HCT116 (cell line): ENCODE measurements at regions not wholly inside any gene's neighbourhood (a gene's known extent, or its start where the extent isn't known, plus 50 kb on each side); places are given as distances from the start of the nearest gene placed in this dataset.

ENCODE experiments used
- ATAC-seq: fragments of 200-7000 bp; cut with Tn5 transposase; 2 replicates; pipeline ENCODE4 v1.9.1; 2020; ENCODE audit warnings: mild to moderate bottlenecking, moderate library complexity
- BruUV-seq: library from RNA; stranded (reverse); fragments of 400-500 nt; replicated peaks from 2 replicates; lab custom pipeline; 2021; lab: Mats Ljungman, UMichigan
- CTCF ChIA-PET: fragments of 300-600 bp; sonication (Branson Sonifier 250); formaldehyde crosslinking; loops from one replicate; lab custom pipeline; 2021; ENCODE audit warnings: antibody characterized with exemption; lab: Charles Lee
- POLR2A ChIA-PET: fragments of 300-600, 350-600 bp; sonication (Branson Sonifier 250); formaldehyde crosslinking; loops from one replicate; lab custom pipeline; 2021; ENCODE audit warnings: antibody characterized with exemption; lab: Charles Lee
- RAD21 ChIA-PET, 2 experiments: fragments of 300-600 bp; sonication (Branson Sonifier 250); formaldehyde crosslinking; loops; one replicate each; lab custom pipeline; 2023; ENCODE audit warnings: low total read pairs in 2 of 2; ENCODE audit not compliant: uncharacterized antibody in 2 of 2, unreplicated experiment in 2 of 2, low non-redundant PET in 1 of 2; lab: Charles Lee
- DNase-seq: peaks from one replicate; pipeline ENCODE4 v3.0.0-alpha.2; 2010; ENCODE audit warnings: low read depth, low spot score
- H2AFZ ChIP-seq: fragments of 200-600 bp; shearing (Covaris generic), sonication (generic); 2 replicates; pipeline ENCODE4 v1.6.1; 2017; ENCODE audit warnings: low read depth, mixed run types, mixed read lengths, antibody characterized with exemption, low read length; ENCODE audit not compliant: poor library complexity, severe bottlenecking
- H3K27ac ChIP-seq: 2 replicates; pipeline ENCODE4 v1.5.1; 2012; ENCODE audit warnings: low read depth, low read length
- H3K27me3 ChIP-seq: fragments of 200-600 bp; sonication (generic); 2 replicates; pipeline ENCODE4 v1.6.1; 2016; ENCODE audit warnings: mixed run types, low read length, mixed read lengths; ENCODE audit not compliant: insufficient read depth
- H3K36me3 ChIP-seq, 2 experiments: fragments of 200-500 bp in 1 of 2; fragments of 200-600 bp in 1 of 2; sonication (Bioruptor generic) in 1 of 2; sonication (generic) in 1 of 2; 2 replicates each; pipeline versions ENCODE4 v1.5.1 to v1.6.1; 2014 to 2016; ENCODE audit warnings: low read length in 2 of 2, inconsistent platforms in 1 of 2, mixed read lengths in 1 of 2, mixed run types in 1 of 2; ENCODE audit not compliant: insufficient read depth in 2 of 2, control insufficient read depth in 1 of 2
- H3K4me1 ChIP-seq, 2 experiments: fragments of 200-600 bp in 1 of 2; sonication (generic) in 1 of 2; 2 replicates each; pipeline versions ENCODE4 v1.5.1 to v1.6.1; 2012 to 2017; ENCODE audit warnings: low read length in 2 of 2, inconsistent platforms in 1 of 2, mild to moderate bottlenecking in 1 of 2, mixed read lengths in 1 of 2, mixed run types in 1 of 2, moderate library complexity in 1 of 2; ENCODE audit not compliant: insufficient read depth in 2 of 2, control insufficient read depth in 1 of 2
- H3K4me2 ChIP-seq: fragments of 200-600 bp; sonication (generic); 2 replicates; pipeline ENCODE4 v1.6.1; 2017; ENCODE audit warnings: mixed run types, low read length, mixed read lengths
- H3K4me3 ChIP-seq, 2 experiments: fragments of 200-600 bp in 1 of 2; sonication (generic) in 1 of 2; replicated peaks in 1 of 2; 2 replicates each; pipeline ENCODE4 v1.5.1; 2011 to 2016; ENCODE audit warnings: low read length in 2 of 2, control low read depth in 1 of 2, low read depth in 1 of 2, mild to moderate bottlenecking in 1 of 2, mixed read lengths in 1 of 2, mixed run types in 1 of 2
- H3K79me2 ChIP-seq: fragments of 200-600 bp; sonication (generic); 2 replicates; pipeline ENCODE4 v1.6.1; 2017; ENCODE audit warnings: mild to moderate bottlenecking, mixed run types, low read length, moderate library complexity, mixed read lengths; ENCODE audit not compliant: insufficient read depth
- H3K9ac ChIP-seq: fragments of 200-600 bp; sonication (generic); 2 replicates; pipeline ENCODE4 v1.6.1; 2016; ENCODE audit warnings: low read length, mixed read lengths
- H3K9me2 ChIP-seq: fragments of 200-600 bp; sonication (generic), shearing (Covaris generic); 2 replicates; pipeline ENCODE4 v1.6.1; 2017; ENCODE audit warnings: mixed run types, mild to moderate bottlenecking, moderate library complexity; ENCODE audit not compliant: insufficient read depth
- H3K9me3 ChIP-seq, 2 experiments: fragments of 200-500 bp in 1 of 2; fragments of 200-600 bp in 1 of 2; sonication (Bioruptor generic) in 1 of 2; sonication (generic) in 1 of 2; 2 replicates each; pipeline ENCODE4 v1.6.1; 2014 to 2017; ENCODE audit warnings: low read length in 2 of 2, mixed read lengths in 2 of 2, inconsistent platforms in 1 of 2, low read depth in 1 of 2, mild to moderate bottlenecking in 1 of 2, mixed run types in 1 of 2, moderate library complexity in 1 of 2; ENCODE audit not compliant: control insufficient read depth in 1 of 2, insufficient read depth in 1 of 2
- H4K20me1 ChIP-seq: fragments of 200-600 bp; sonication (generic), shearing (Covaris generic); 2 replicates; pipeline ENCODE4 v1.6.1; 2017; ENCODE audit warnings: mixed run types, mild to moderate bottlenecking, moderate library complexity; ENCODE audit not compliant: insufficient read depth
- CBX3 ChIP-seq: IDR thresholded peaks from 2 replicates; pipeline ENCODE4 v1.6.1; 2012; ENCODE audit warnings: low read depth
- EGR1 ChIP-seq: IDR thresholded peaks from 2 replicates; pipeline ENCODE4 v1.6.1; 2012; ENCODE audit warnings: low read depth
- ELF1 ChIP-seq: IDR thresholded peaks from 2 replicates; pipeline ENCODE4 v1.6.1; 2012; ENCODE audit warnings: low read depth, borderline replicate concordance
- EZH2 ChIP-seq: fragments of 200-600 bp; sonication (generic); IDR thresholded peaks from 2 replicates; pipeline ENCODE4 v1.6.1; 2017; ENCODE audit warnings: antibody characterized with exemption, mixed run types
- EZH2phosphoT487 ChIP-seq: fragments of 200-600 bp; IDR thresholded peaks from 2 replicates; pipeline ENCODE4 v1.6.1; 2018; ENCODE audit warnings: antibody characterized with exemption, borderline replicate concordance
- FOSL1 ChIP-seq: IDR thresholded peaks from 2 replicates; pipeline ENCODE4 v1.6.1; 2012; ENCODE audit warnings: low read depth
- JUND ChIP-seq: IDR thresholded peaks from 2 replicates; pipeline ENCODE4 v1.6.1; 2012
- POLR2A ChIP-seq: IDR thresholded peaks from 2 replicates; pipeline ENCODE4 v1.7.0; 2011; ENCODE audit warnings: borderline replicate concordance; ENCODE audit not compliant: insufficient read depth, insufficient read length; ENCODE audit errors: extremely low read depth
- POLR2AphosphoS5 ChIP-seq: IDR thresholded peaks from 2 replicates; pipeline ENCODE4 v1.6.1; 2011; ENCODE audit warnings: mild to moderate bottlenecking, low read depth, low read length, moderate library complexity
- SIN3A ChIP-seq: IDR thresholded peaks from 2 replicates; pipeline ENCODE4 v1.6.1; 2012; ENCODE audit warnings: low read depth
- SP1 ChIP-seq: IDR thresholded peaks from 2 replicates; pipeline ENCODE4 v1.6.1; 2012; ENCODE audit warnings: low read depth
- TCF7L2 ChIP-seq: IDR thresholded peaks from 2 replicates; pipeline ENCODE4 v1.7.0; 2011; ENCODE audit warnings: borderline replicate concordance, inconsistent platforms; ENCODE audit not compliant: insufficient read depth, insufficient read length; ENCODE audit errors: extremely low read depth
- YY1 ChIP-seq: IDR thresholded peaks from 2 replicates; pipeline ENCODE4 v1.6.1; 2011; ENCODE audit warnings: low read length, low read depth, moderate library complexity, mild to moderate bottlenecking; ENCODE audit not compliant: insufficient replicate concordance; ENCODE audit errors: extremely low read depth
- ZNF274 ChIP-seq: fragments of 200-500 bp; sonication (Bioruptor generic); IDR thresholded peaks from 2 replicates; pipeline ENCODE4 v1.6.1; 2014; ENCODE audit warnings: mild to moderate bottlenecking, low read depth, low read length, inconsistent platforms
- intact Hi-C: fragments of 100-400 bp; cut with micrococcal nuclease; formaldehyde crosslinking; loops from 2 replicates; pipeline ENCODE4 v1.10.0; 2022
- TF ChIP-seq, protein P1 (sequence below): IDR thresholded peaks from 2 replicates; pipeline ENCODE4 v1.6.1; 2012; ENCODE audit warnings: low read depth
- TF ChIP-seq, protein P2 (sequence below): IDR thresholded peaks from 2 replicates; pipeline ENCODE4 v1.6.1; 2011; ENCODE audit warnings: mild to moderate bottlenecking, low read length, moderate library complexity; ENCODE audit not compliant: insufficient replicate concordance; ENCODE audit errors: extremely low read depth
- TF ChIP-seq, protein P3 (sequence below), 3 experiments: fragments of 200-600 bp in 1 of 3; sonication (generic) in 1 of 3; IDR thresholded peaks in 2 of 3; conservative IDR thresholded peaks in 1 of 3; 2 replicates each; pipeline ENCODE4 v1.5.1; 2012 to 2017; ENCODE audit warnings: low read depth in 2 of 3, low read length in 2 of 3, antibody characterized with exemption in 1 of 3, borderline replicate concordance in 1 of 3, control low read depth in 1 of 3, mild to moderate bottlenecking in 1 of 3, mixed read lengths in 1 of 3, mixed run types in 1 of 3, moderate library complexity in 1 of 3; ENCODE audit not compliant: insufficient read depth in 1 of 3

GRCh38 chr15:62697636-62698035, 344.9 kb upstream of the TPM1 start:
- RAD21 ChIA-PET: no interaction called here
- Histone ChIP-seq H3K9me2 (no peaks in the 10 kb centered on the region), H3K4me3 (no peak overlapping the region), H4K20me1 (no peaks in the 10 kb centered on the region)
- TF ChIP-seq EZH2phosphoT487 (no peak), ELF1 (no peak), YY1 (no peak), POLR2A (no peak), TCF7L2 (no peak), EGR1 (no peak), SP1 (no peak), POLR2AphosphoS5 (no peak), SIN3A (no peak), ZNF274 (no peak), EZH2 (no peak), JUND (no peak), CBX3 (no peak), FOSL1 (no peak)
- TF ChIP-seq, protein P1, sequence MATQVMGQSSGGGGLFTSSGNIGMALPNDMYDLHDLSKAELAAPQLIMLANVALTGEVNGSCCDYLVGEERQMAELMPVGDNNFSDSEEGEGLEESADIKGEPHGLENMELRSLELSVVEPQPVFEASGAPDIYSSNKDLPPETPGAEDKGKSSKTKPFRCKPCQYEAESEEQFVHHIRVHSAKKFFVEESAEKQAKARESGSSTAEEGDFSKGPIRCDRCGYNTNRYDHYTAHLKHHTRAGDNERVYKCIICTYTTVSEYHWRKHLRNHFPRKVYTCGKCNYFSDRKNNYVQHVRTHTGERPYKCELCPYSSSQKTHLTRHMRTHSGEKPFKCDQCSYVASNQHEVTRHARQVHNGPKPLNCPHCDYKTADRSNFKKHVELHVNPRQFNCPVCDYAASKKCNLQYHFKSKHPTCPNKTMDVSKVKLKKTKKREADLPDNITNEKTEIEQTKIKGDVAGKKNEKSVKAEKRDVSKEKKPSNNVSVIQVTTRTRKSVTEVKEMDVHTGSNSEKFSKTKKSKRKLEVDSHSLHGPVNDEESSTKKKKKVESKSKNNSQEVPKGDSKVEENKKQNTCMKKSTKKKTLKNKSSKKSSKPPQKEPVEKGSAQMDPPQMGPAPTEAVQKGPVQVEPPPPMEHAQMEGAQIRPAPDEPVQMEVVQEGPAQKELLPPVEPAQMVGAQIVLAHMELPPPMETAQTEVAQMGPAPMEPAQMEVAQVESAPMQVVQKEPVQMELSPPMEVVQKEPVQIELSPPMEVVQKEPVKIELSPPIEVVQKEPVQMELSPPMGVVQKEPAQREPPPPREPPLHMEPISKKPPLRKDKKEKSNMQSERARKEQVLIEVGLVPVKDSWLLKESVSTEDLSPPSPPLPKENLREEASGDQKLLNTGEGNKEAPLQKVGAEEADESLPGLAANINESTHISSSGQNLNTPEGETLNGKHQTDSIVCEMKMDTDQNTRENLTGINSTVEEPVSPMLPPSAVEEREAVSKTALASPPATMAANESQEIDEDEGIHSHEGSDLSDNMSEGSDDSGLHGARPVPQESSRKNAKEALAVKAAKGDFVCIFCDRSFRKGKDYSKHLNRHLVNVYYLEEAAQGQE: no peak
- TF ChIP-seq, protein P2, sequence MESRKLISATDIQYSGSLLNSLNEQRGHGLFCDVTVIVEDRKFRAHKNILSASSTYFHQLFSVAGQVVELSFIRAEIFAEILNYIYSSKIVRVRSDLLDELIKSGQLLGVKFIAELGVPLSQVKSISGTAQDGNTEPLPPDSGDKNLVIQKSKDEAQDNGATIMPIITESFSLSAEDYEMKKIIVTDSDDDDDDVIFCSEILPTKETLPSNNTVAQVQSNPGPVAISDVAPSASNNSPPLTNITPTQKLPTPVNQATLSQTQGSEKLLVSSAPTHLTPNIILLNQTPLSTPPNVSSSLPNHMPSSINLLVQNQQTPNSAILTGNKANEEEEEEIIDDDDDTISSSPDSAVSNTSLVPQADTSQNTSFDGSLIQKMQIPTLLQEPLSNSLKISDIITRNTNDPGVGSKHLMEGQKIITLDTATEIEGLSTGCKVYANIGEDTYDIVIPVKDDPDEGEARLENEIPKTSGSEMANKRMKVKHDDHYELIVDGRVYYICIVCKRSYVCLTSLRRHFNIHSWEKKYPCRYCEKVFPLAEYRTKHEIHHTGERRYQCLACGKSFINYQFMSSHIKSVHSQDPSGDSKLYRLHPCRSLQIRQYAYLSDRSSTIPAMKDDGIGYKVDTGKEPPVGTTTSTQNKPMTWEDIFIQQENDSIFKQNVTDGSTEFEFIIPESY: no peak
- TF ChIP-seq, protein P3, sequence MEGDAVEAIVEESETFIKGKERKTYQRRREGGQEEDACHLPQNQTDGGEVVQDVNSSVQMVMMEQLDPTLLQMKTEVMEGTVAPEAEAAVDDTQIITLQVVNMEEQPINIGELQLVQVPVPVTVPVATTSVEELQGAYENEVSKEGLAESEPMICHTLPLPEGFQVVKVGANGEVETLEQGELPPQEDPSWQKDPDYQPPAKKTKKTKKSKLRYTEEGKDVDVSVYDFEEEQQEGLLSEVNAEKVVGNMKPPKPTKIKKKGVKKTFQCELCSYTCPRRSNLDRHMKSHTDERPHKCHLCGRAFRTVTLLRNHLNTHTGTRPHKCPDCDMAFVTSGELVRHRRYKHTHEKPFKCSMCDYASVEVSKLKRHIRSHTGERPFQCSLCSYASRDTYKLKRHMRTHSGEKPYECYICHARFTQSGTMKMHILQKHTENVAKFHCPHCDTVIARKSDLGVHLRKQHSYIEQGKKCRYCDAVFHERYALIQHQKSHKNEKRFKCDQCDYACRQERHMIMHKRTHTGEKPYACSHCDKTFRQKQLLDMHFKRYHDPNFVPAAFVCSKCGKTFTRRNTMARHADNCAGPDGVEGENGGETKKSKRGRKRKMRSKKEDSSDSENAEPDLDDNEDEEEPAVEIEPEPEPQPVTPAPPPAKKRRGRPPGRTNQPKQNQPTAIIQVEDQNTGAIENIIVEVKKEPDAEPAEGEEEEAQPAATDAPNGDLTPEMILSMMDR (IDR thresholded peaks at IDR 0.05 in 2 of 3, conservative IDR thresholded peaks at IDR 0.05 in 1 of 3; ENCODE audit: borderline replicate concordance in 1 of 3, insufficient read depth in 1 of 3, low read depth in 2 of 3, low read length in 2 of 3): no peak
- TF ChIP-seq, all 23 proteins: peak for 0
- Histone ChIP-seq H3K4me1 (no peaks in the 10 kb centered on the region), H3K79me2 (no peaks in the 10 kb centered on the region), H3K36me3 (no peaks in the 10 kb centered on the region), H3K27ac (no peak overlapping the region), H3K9ac (no peak overlapping the region), H3K27me3 (no peaks in the 10 kb centered on the region), H3K9me3 (no peaks in the 10 kb centered on the region), H2AFZ (no peak overlapping the region), H3K4me2 (no peak overlapping the region)
- POLR2A ChIA-PET: no interaction called here
- DNase-seq: no peak
- CTCF ChIA-PET: no interaction called here
- no TSS peak for BruUV-seq
- intact Hi-C loops: no loop called here
- no peak for ATAC-seq
